RWPE2 (cell line): ENCODE measurements at regions not wholly inside any gene's neighbourhood (a gene's known extent, or its start where the extent isn't known, plus 50 kb on each side); places are given as distances from the start of the nearest gene placed in this dataset.
"Not testable (repeated sequence)": the region's sequence is repeated elsewhere in the genome, so short reads cannot be mapped to it uniquely, and the experiment has no call there.

ENCODE experiments used
- ATAC-seq: fragments of 200-7000 bp; cut with Tn5 transposase; 3 replicates; pipeline ENCODE4 v1.9.1; 2021; ENCODE audit warnings: low read depth
- DNase-seq: peaks from one replicate; pipeline ENCODE4 v3.0.0-alpha.2; 2020; ENCODE audit warnings: low spot score
- H3K27ac ChIP-seq: fragments of 450-650 bp; 2 replicates; pipeline ENCODE4 v1.5.1; 2017; ENCODE audit warnings: mild to moderate bottlenecking; ENCODE audit not compliant: poor library complexity, severe bottlenecking
- H3K27me3 ChIP-seq: fragments of 250-450 bp; sonication (Bioruptor Pico); 2 replicates; pipeline ENCODE4 v1.5.1; 2021; ENCODE audit warnings: mild to moderate bottlenecking, moderate library complexity; ENCODE audit not compliant: insufficient read depth, poor library complexity, severe bottlenecking
- H3K36me3 ChIP-seq: fragments of 250-450 bp; sonication (Bioruptor Pico); 2 replicates; pipeline ENCODE4 v1.5.1; 2020; ENCODE audit warnings: low read depth, mild to moderate bottlenecking, moderate library complexity
- H3K4me1 ChIP-seq: fragments of 250-450 bp; sonication (Bioruptor Pico); 2 replicates; pipeline ENCODE4 v1.5.1; 2021; ENCODE audit warnings: mild to moderate bottlenecking, moderate library complexity; ENCODE audit not compliant: insufficient read depth, poor library complexity, severe bottlenecking
- H3K4me3 ChIP-seq: fragments of 250-450 bp; sonication (Bioruptor Pico); 2 replicates; pipeline ENCODE4 v1.5.1; 2021; ENCODE audit warnings: mild to moderate bottlenecking, moderate library complexity; ENCODE audit not compliant: severe bottlenecking
- H3K9me3 ChIP-seq: fragments of 250-450 bp; sonication (Bioruptor Pico); 2 replicates; pipeline ENCODE4 v1.5.1; 2021; ENCODE audit warnings: mild to moderate bottlenecking, moderate library complexity; ENCODE audit not compliant: severe bottlenecking
- CTCF ChIP-seq: fragments of 450-650 bp; IDR thresholded peaks from one replicate; pipeline ENCODE4 v1.5.1; 2017; ENCODE audit warnings: mild to moderate bottlenecking, moderate library complexity; ENCODE audit not compliant: poor library complexity, severe bottlenecking

- Histone ChIP-seq H3K9me3 (no peaks in the 10 kb centered on the region), H3K4me1 (peaks cover 7% of the 10 kb centered on the region), H3K4me3 (no peak overlapping the region), H3K27ac (no peak overlapping the region), H3K36me3 (no peaks in the 10 kb centered on the region), H3K27me3 (no peaks in the 10 kb centered on the region)
- DNase-seq (no peak), ATAC-seq (peak; percentile 78)
- TF ChIP-seq CTCF = no peak
These were observed 424.6 kb upstream of the PTCHD4 start for GRCh38 chr6:48535582-48536009.

DNA sequence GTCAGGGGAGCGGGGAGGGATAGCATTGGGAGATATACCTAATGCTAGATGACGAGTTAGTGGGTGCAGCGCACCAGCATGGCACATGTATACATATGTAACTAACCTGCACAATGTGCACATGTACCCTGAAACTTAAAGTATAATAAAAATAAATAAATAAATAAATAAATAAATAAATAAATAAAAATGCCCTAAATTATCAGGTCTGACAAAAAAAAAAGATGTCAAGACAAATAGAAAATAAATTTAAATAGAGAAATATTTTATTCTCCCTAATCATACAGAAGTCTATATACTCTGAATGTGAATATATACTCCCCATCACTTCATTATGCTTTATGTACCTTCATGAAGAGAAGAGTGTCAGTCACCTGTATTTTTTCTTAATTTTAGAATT is 420.0 kb upstream of the PTCHD4 start:
- not testable (repeated sequence) for H3K4me1 ChIP-seq, H3K9me3 ChIP-seq, H3K27me3 ChIP-seq, DNase-seq, H3K27ac ChIP-seq, ATAC-seq, H3K4me3 ChIP-seq, H3K36me3 ChIP-seq

DNA sequence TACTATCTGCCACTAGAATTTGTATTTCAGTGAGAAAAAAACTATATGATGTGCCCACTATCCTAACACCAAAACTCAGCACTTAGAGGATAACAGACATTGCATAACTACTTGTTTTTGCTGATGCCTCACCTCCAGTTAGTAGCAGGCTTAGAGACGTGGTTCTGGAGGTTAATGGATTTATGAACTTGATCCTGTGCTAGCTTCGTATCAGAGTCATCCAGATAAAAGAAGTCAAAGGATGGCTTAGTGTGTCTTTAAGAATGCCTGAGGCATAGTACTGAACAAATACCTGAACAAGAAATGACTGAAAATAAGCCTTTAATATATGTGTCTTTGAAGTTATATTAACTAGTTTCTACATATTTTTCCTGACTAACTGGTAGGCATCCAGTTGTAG is 414.9 kb upstream of the PTCHD4 start:
- no peak for DNase-seq
- TF ChIP-seq CTCF = no peak
- Histone ChIP-seq H3K27ac (no peak overlapping the region), H3K36me3 (no peaks in the 10 kb centered on the region), H3K4me1 (no peaks in the 10 kb centered on the region), H3K27me3 (no peaks in the 10 kb centered on the region), H3K9me3 (no peaks in the 10 kb centered on the region), H3K4me3 (no peak overlapping the region)
- no peak for ATAC-seq

DNA sequence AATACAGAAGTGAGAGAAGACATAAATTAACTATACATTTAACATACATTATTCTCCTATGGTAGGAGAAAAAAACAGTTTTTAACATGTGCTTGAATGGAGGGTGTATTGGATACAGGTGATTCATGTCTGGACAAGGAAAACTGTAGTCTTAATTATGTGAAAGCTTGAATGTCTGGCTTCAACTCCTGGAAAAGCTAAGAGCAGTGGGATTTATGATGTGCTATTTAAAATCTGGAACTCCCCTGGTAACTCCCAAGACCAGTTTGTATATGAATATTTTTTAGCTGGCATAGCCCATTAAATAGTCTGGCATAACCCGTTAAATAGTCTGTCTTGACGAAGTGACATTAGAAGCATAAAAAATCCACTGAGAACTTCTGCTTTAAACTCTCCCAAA is 410.0 kb upstream of the PTCHD4 start:
- H3K27me3 ChIP-seq = no peaks in the 10 kb centered on the region
- H3K36me3 ChIP-seq = no peaks in the 10 kb centered on the region
- no peak overlapping the region for H3K27ac ChIP-seq
- peaks cover 2% of the 10 kb centered on the region for H3K9me3 ChIP-seq
- H3K4me3 ChIP-seq = no peak overlapping the region
- DNase-seq (no peak), ATAC-seq (no peak)
- H3K4me1 ChIP-seq = no peaks in the 10 kb centered on the region
- no peak for TF ChIP-seq CTCF

- Histone ChIP-seq H3K4me1 (peaks cover 2% of the 10 kb centered on the region), H3K9me3 (no peaks in the 10 kb centered on the region), H3K27ac (no peak overlapping the region), H3K36me3 (no peaks in the 10 kb centered on the region), H3K4me3 (no peak overlapping the region), H3K27me3 (no peaks in the 10 kb centered on the region)
- ATAC-seq (no peak), DNase-seq (no peak)
- no peak for TF ChIP-seq CTCF
These were observed 401.4 kb upstream of the PTCHD4 start for GRCh38 chr6:48512390-48512789.
